Liver (tissue), 8 donors: ENCODE measurements at regions not wholly inside any gene's neighbourhood (a gene's known extent, or its start where the extent isn't known, plus 50 kb on each side); places are given as distances from the start of the nearest gene placed in this dataset.

ENCODE experiments used
- DNase-seq: peaks from one replicate; pipeline ENCODE4 v3.0.0-alpha.2; 2017; ENCODE audit warnings: low spot score
- H3K27ac ChIP-seq, 2 donors: one replicate each; pipeline ENCODE4 v1.7.0; 2013; ENCODE audit warnings: inconsistent platforms in 2 of 2, low read length in 2 of 2, control low read depth in 1 of 2, low read depth in 1 of 2, mild to moderate bottlenecking in 1 of 2
- H3K27me3 ChIP-seq, 4 donors: one replicate each; pipeline versions ENCODE4 v1.6.1 to v1.7.0; 2013; ENCODE audit warnings: low read length in 3 of 4, inconsistent platforms in 1 of 4, mild to moderate bottlenecking in 1 of 4, moderate library complexity in 1 of 4; ENCODE audit not compliant: control insufficient read depth in 4 of 4, insufficient read depth in 4 of 4
- H3K36me3 ChIP-seq, 4 donors: one replicate each; pipeline versions ENCODE4 v1.6.1 to v1.7.0; 2013; ENCODE audit warnings: low read length in 3 of 4, mild to moderate bottlenecking in 3 of 4, low read depth in 1 of 4, moderate library complexity in 1 of 4; ENCODE audit not compliant: control insufficient read depth in 4 of 4, insufficient read depth in 3 of 4
- H3K4me1 ChIP-seq, 4 donors: one replicate each; pipeline versions ENCODE4 v1.6.1 to v1.7.0; 2013; ENCODE audit warnings: low read length in 3 of 4, mild to moderate bottlenecking in 3 of 4, moderate library complexity in 1 of 4; ENCODE audit not compliant: control insufficient read depth in 4 of 4, insufficient read depth in 4 of 4
- H3K4me3 ChIP-seq, 3 donors: one replicate each; pipeline versions ENCODE4 v1.6.1 to v1.7.0; 2013; ENCODE audit warnings: low read length in 3 of 3, control low read depth in 1 of 3, low read depth in 1 of 3, mild to moderate bottlenecking in 1 of 3
- H3K9ac ChIP-seq, 2 donors: one replicate each; pipeline ENCODE4 v1.7.0; 2013; ENCODE audit warnings: low read length in 2 of 2, mild to moderate bottlenecking in 2 of 2, moderate library complexity in 2 of 2, control low read depth in 1 of 2, low read depth in 1 of 2
- H3K9me3 ChIP-seq, 4 donors: one replicate each; pipeline versions ENCODE4 v1.6.1 to v1.7.0; 2013; ENCODE audit warnings: low read length in 3 of 4; ENCODE audit not compliant: control insufficient read depth in 4 of 4
- ATF3 ChIP-seq: IDR thresholded peaks from 2 replicates; pipeline ENCODE4 v1.6.1; 2016; ENCODE audit warnings: antibody characterized with exemption
- CTCF ChIP-seq: fragments of 150-350 bp; IDR thresholded peaks from 2 replicates; pipeline ENCODE4 v1.5.1; 2017; ENCODE audit warnings: improper control_type of control experiment, low read depth, low read length; ENCODE audit not compliant: missing input control
- EGR1 ChIP-seq, 2 donors: IDR thresholded peaks; 2 replicates each; pipeline ENCODE4 v1.6.1; 2016 to 2018; ENCODE audit warnings: antibody characterized with exemption in 2 of 2, low read depth in 2 of 2
- FOXA1 ChIP-seq: IDR thresholded peaks from 2 replicates; pipeline ENCODE4 v1.6.1; 2016; ENCODE audit warnings: antibody characterized with exemption
- FOXA2 ChIP-seq: IDR thresholded peaks from 2 replicates; pipeline ENCODE4 v1.6.1; 2016; ENCODE audit warnings: antibody characterized with exemption
- GABPA ChIP-seq, 2 donors: IDR thresholded peaks in 1 of 2; conservative IDR thresholded peaks in 1 of 2; 2 replicates each; pipeline ENCODE4 v1.6.1; 2016; ENCODE audit warnings: antibody characterized with exemption in 2 of 2, mild to moderate bottlenecking in 1 of 2, moderate library complexity in 1 of 2
- HNF4A ChIP-seq, 2 donors: conservative IDR thresholded peaks; 2 replicates each; pipeline ENCODE4 v1.6.1; 2016; ENCODE audit warnings: antibody characterized with exemption in 2 of 2, mild to moderate bottlenecking in 2 of 2
- HNF4G ChIP-seq: IDR thresholded peaks from 2 replicates; pipeline ENCODE4 v1.6.1; 2016; ENCODE audit warnings: antibody characterized with exemption
- MAX ChIP-seq: IDR thresholded peaks from 2 replicates; pipeline ENCODE4 v1.6.1; 2016; ENCODE audit warnings: antibody characterized with exemption
- NR2F2 ChIP-seq: IDR thresholded peaks from 2 replicates; pipeline ENCODE4 v1.6.1; 2016; ENCODE audit warnings: antibody characterized with exemption
- RAD21 ChIP-seq, 2 donors: IDR thresholded peaks; 2 replicates each; pipeline ENCODE4 v1.6.1; 2016; ENCODE audit warnings: antibody characterized with exemption in 2 of 2, mild to moderate bottlenecking in 2 of 2
- REST ChIP-seq: IDR thresholded peaks from 2 replicates; pipeline ENCODE4 v1.6.1; 2016; ENCODE audit warnings: antibody characterized with exemption, mild to moderate bottlenecking
- RXRA ChIP-seq, 2 donors: IDR thresholded peaks; 2 replicates each; pipeline ENCODE4 v1.6.1; 2017 to 2018; ENCODE audit warnings: antibody characterized with exemption in 2 of 2, mild to moderate bottlenecking in 1 of 2
- SP1 ChIP-seq: IDR thresholded peaks from 2 replicates; pipeline ENCODE4 v1.6.1; 2018; ENCODE audit warnings: antibody characterized with exemption, mild to moderate bottlenecking
- TAF1 ChIP-seq: conservative IDR thresholded peaks from 2 replicates; pipeline ENCODE4 v1.6.1; 2016; ENCODE audit warnings: antibody characterized with exemption, mild to moderate bottlenecking
- YY1 ChIP-seq: IDR thresholded peaks from 2 replicates; pipeline ENCODE4 v1.6.1; 2016; ENCODE audit warnings: antibody characterized with exemption, mild to moderate bottlenecking
- ZBTB33 ChIP-seq: IDR thresholded peaks from 2 replicates; pipeline ENCODE4 v1.6.1; 2016; ENCODE audit warnings: antibody characterized with exemption
- WGBS: extraction: QIAGEN DNeasy Blood & Tissue Kit; methylation state at CpG from one replicate; pipeline ENCODE4 v1.1.7; 2013; 5-methylcytosine and 5-hydroxymethylcytosine counted together
- donor health status: healthy.
- donor health status: healthy.
- donor health status: healthy.
- donor health status: healthy.
- donor health status: healthy.

- Histone ChIP-seq H3K27ac (no peak overlapping the region), H3K9me3 (peaks cover 0 to 3% (median 0%) of the 10 kb centered on the region in 4 donors), H3K27me3 (no peaks in the 10 kb centered on the region), H3K9ac (no peak overlapping the region), H3K36me3 (no peaks in the 10 kb centered on the region), H3K4me1 (no peaks in the 10 kb centered on the region), H3K4me3 (no peak overlapping the region)
- WGBS = 75% methylated on average over 2 of the region's 2 CpGs
- TF ChIP-seq FOXA1 (no peak), ATF3 (no peak), YY1 (no peak), MAX (no peak), HNF4A (conservative IDR thresholded peaks at IDR 0.05) (no peak), TAF1 (no peak), HNF4G (no peak)
- DNase-seq = no peak
Observed at GRCh38 chr2:234145511-234145910, 95.0 kb downstream of the SPP2 start.

GRCh38 chr2:234145057-234145456, 94.6 kb downstream of the SPP2 start:
- TF ChIP-seq REST (no peak), MAX (no peak), RAD21 (IDR thresholded peaks at IDR 0.05) (no peak), FOXA2 (no peak), HNF4A (conservative IDR thresholded peaks at IDR 0.05) (no peak), SP1 (no peak), HNF4G (no peak), TAF1 (no peak), ATF3 (no peak), EGR1 (IDR thresholded peaks at IDR 0.05; ENCODE audit: low read depth in 2 of 2) (no peak)
- DNase-seq = no peak

GRCh38 chr2:234143896-234144295, 93.4 kb downstream of the SPP2 start:
- no peak overlapping the region for H3K4me3 ChIP-seq
- H3K27me3 ChIP-seq = no peaks in the 10 kb centered on the region
- no peaks in the 10 kb centered on the region for H3K4me1 ChIP-seq
- WGBS = 95% methylated on average over 3 of the region's 3 CpGs
- DNase-seq = no peak
- no peaks in the 10 kb centered on the region for H3K9me3 ChIP-seq
- H3K9ac ChIP-seq = no peak overlapping the region
- no peak overlapping the region for H3K27ac ChIP-seq
- no peaks in the 10 kb centered on the region for H3K36me3 ChIP-seq
- TF ChIP-seq RXRA (IDR thresholded peaks at IDR 0.05) (no peak), HNF4A (conservative IDR thresholded peaks at IDR 0.05) (no peak), GABPA (IDR thresholded peaks at IDR 0.05 in 1 of 2, conservative IDR thresholded peaks at IDR 0.05 in 1 of 2) (no peak), ZBTB33 (no peak), EGR1 (IDR thresholded peaks at IDR 0.05; ENCODE audit: low read depth in 2 of 2) (no peak), RAD21 (IDR thresholded peaks at IDR 0.05) (no peak), YY1 (no peak), CTCF (no peak), NR2F2 (no peak)

More at GRCh38 chr2:234145057-234145456, 94.6 kb downstream of the SPP2 start:
- Histone ChIP-seq H3K9ac (no peak overlapping the region), H3K36me3 (no peaks in the 10 kb centered on the region), H3K27ac (no peak overlapping the region), H3K27me3 (no peaks in the 10 kb centered on the region), H3K4me3 (no peak overlapping the region), H3K4me1 (no peaks in the 10 kb centered on the region), H3K9me3 (peaks cover 0 to 3% (median 0%) of the 10 kb centered on the region in 4 donors)
